DMS153 (cell line): ENCODE measurements at regions not wholly inside any gene's neighbourhood (a gene's known extent, or its start where the extent isn't known, plus 50 kb on each side); places are given as distances from the start of the nearest gene placed in this dataset.
A peak's percentile ranks its signal among the peaks of the same experiment; 100 is the strongest.
"Not testable (repeated sequence)": the region's sequence is repeated elsewhere in the genome, so short reads cannot be mapped to it uniquely, and the experiment has no call there.

Source experiments
- DNase-seq: peaks from one replicate; lab custom pipeline; 2025; lab: John Stamatoyannopoulos, UW

DNA sequence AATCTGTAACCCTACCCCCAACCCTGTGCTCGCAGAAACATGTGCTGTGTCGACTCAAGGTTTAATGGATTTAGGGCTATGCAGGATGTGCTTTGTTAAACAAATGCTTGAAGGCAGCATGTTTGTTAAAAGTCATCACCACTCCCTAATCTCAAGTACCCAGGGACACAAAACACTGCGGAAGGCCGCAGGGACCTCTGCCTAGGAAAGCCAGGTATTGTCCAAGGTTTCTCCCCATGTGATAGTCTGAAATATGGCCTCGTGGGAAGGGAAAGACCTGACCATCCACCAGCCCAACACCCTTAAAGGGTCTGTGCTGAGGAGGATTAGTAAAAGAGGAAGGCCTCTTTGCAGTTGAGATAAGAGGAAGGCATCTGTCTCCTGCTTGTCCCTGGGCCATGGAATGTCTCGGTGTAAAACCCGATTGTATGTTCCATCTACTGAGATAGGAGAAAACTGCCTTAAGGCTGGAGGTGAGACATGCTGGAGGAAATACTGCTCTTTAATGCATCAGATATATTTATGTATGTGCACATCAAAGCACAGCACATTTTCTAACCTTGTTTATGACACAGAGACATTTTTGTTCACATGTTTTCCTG, 94.4 kb downstream of the LSM3 start:
- DNase-seq, result not testable (repeated sequence)

DNA sequence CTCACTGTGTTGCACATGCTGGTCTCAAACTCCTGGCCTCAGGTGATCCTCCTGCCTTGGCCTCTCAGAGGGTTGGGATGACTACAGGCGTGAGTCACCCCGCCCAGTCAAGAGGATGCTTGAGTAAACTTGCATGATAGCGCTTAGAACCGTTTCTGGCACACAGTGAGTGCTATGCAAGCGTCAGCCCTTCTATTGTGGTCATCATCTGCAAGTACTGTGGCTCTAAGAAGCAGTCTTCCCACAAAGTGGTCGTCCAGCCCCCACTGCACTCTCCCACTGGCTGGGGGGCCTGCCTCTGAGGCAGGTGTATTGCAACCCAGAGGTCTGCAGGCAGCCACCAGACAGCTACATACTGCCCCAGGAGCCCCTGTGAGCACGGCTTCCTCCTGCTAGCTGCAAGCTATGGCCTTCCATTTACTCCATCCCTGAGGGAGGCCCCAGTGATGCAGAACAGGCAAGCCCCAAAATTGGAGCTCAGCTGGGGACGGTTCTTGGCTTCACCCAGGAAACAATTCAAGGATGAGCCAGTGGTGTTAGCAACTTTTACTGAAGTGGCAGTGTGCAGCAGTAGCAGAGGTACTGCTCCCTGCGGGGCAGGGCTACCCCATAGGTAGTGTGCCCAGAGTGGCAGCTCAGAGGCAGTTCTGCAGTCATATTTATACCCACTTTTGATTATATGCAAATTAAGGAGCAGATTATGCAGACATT, 95.4 kb downstream of the LSM3 start:
- DNase-seq, result peak; percentile 11

DNA sequence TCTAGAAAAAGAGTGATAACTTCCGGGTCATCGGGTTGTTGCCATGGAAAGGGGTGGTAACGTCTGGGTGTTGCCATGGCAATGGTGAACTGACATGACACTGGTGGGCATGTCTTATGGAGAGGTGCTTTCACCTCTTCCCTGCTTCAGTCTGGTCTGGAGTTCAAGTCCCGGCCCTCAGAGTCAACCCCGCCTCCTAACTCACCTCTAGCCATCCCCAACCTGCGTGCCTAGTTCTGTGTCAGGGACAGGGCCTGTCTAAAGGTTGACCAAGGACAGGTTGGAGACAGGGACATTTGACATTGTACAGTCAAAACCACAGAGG, 96.0 kb downstream of the LSM3 start:
- no peak for DNase-seq

DNA sequence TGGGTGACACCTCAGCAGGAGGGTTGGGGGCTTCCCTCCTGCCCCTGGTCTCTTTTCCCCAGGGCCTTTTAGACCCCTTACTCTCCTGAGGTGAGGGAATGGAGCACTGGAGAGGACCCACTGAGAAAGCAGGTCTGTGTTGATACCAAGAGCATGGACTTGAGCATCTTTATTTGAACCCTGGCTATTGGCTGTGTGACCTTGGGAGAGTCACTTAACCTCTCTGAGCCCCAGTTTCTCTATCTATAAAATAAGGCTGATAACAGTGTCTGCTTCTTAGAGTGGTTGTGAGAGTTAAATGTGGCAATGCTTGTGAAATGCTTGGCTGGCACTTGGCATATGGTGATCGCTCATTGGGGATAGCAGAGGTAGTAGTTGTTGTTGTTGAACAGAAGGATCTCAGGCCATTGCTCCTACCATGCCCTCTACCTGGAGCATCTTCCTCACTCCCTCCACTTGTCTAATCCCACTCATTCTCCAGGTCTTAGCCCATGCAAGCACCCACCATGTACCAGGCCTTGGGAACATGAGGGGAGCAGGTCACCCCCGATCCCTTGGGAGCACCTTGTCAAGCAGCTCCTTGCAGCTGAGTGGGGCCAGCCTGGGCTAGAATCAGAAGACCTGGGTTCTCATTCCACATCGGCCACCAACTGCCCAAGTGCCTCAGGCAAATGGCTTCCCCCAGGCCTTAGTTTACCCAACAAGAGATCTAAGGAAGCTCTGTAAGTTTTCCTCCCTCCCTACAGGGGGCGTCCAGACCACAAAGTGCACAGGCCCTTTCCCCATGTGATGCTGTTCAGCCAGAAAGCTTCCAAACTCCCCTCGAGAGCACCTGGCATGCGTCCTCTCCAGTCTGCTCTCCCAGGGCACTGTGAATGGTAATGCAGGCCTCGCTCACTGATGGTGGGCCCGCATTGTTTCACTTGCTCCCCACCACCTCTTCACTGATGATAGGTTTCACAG, 96.7 kb downstream of the LSM3 start:
- DNase-seq, result no peak

DNA sequence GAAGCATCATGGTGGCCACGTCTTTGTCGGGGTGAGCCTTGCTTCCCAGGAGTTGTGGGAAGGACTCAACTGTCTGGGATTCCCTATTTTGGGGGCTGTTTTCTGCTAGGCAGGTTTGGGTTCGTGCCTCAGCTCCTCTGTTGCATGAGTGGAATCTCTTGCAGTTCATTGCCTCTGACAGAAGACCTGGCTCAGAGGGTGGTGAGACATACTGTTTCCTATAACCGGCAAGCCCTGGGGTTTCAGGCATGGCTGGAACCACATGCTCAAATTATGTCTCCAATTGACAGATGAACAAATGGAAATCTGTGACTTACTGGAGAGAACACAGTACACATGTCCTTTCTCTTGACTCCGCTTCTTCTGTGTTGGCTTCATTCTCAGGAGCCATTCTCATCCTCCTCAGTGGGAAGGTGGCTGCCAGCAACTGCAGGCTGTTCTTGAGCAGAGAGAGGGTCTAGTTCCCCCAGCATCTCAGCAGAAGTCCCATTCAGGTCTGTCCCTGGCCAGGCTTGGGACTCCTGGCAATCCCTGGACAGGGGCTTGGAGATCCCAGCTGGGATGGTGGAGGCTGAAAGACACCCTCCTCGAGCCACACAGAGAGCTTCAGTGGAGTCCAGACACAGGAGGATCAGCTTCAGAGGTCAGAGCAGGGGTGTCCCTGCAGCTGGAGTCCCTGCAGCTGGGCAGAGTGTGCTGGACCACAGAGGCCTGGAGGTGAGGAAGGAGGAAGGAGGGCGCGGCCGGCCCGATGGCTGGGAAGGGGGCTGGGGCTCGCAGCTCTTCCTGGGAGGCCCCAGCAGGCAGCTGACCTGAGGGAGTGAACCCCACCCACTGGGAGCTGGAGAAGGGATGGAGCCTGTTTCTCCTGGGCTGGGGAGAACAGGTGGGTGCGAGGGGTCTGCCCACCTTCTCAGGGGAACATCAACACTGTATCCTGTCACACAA, 97.6 kb downstream of the LSM3 start:
- no peak for DNase-seq

DNA sequence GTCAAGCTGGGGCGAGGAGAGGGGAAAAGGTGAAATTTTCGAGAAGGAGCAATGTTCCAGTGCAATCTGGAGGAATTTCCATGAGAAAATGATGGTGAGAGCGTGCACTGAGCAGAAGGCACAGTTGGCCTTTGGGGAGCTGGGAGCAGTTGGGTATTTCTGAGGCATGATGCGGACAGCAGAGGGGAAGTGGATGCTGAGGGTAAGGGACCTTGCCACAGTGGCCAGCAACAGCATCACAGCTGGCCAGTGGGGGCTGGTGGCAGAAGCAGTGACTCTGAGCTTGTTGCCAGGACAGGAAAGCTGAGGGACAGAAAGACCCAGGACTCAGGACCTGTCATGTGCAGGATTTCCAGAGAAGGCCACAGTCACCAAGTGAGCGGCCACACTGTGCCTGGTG, 98.9 kb downstream of the LSM3 start:
- DNase-seq, result no peak

DNA sequence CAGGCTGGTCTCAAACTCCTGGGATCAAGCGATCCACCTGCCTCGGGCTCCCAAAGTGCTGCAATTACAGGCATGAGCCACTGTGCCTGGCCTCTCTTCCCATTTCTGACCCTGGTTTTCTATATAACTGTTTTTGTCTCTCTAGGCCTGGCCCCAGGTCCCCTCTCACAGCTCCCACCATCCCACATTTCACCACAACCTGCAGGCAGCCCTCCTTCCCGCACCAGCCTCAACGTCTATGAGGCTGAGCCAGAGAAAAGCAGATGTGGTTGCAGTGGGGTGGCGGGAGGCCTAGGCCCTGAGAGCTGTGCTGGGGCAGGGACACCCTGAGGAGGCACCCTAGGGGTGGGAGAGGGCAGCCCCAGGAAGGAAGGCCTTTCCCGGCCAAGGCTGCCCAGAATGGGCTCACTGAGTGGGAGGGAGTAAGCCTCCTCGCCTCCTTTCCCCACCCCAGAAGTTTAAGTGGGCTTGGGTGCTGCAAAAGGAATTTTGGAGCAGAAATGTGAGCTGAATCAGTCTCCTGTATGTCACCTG, 99.7 kb downstream of the LSM3 start:
- no peak for DNase-seq

DNA sequence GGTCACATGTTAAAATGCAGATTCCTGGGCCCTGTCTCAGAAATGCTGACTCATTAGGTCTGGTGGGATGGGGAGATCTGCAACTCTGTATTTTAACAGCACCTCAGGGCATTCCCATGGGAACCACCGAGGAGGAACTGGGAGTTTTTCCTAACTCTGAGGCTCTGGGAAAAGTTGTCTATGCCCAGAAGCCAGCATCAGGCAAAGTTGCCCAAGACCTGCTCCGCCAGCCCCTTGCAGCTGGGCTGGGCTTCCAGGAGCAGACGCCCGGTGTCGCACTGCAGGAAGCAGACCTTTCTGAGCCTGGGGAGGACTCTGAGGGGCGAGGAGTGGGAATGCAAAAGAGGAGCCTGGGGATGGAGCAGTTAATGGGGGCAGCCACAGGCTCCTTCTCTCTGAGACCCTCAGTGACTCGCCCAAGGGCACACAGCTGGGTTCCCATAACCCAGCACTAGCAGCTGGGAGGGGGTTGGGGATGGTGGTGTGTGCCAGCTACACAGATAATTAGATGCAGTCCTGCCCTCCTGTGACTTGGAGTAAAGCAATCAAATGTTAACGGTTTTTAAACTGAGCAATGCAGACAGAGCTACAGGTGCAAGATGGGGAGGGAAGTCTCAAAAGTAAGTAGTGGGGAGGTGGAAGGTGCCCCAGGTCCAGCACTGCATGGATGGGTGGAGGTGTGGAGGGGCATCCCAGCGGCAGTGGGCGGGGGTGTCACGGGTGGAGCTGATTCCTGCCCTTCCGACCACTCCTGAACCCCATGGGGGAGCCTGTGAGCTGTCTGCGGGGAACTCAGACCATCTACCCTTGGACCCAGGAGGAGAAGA, 100.4 kb downstream of the LSM3 start:
- no peak for DNase-seq

DNA sequence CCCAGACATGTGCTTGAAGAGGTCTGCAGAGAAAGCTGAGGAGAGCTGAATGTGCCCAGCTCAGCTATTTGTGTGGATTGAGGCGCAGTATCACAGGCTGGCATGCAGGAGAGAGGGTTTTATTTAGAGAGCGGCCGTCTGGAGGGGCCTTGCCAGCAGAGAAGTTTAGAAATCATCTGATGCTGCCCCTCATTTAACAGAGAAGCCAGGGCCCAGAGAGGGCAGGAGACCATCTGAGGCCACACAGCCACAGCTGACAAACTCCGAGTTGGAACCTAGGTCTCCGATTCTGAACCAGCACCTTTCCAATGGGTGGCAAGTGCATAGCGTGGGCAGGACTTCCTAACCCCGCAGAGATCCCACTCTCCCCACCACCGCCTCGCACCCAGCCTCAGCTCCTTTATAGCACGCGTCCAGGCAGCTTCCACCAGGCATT, 101.0 kb downstream of the LSM3 start:
- DNase-seq, result no peak

DNA sequence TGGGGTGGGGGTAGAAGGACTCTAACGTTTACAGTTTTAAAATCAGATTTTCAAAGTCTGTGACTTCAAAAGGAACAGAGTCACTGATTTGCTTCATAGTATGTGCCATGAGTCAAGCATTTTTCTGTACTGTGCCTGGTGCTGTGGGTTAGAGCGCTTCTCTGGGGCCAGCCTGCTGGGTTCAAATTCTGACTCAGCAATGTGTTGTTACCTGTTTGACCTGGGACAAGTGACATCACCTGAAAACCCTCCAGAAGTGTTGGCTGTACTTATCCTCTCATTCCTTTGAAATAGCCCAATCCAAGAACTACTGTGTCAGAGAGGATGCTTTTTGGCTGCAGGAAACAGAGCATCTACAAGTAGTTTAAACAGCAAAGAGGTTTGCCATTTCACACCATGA, 101.7 kb downstream of the LSM3 start:
- no peak for DNase-seq

DNA sequence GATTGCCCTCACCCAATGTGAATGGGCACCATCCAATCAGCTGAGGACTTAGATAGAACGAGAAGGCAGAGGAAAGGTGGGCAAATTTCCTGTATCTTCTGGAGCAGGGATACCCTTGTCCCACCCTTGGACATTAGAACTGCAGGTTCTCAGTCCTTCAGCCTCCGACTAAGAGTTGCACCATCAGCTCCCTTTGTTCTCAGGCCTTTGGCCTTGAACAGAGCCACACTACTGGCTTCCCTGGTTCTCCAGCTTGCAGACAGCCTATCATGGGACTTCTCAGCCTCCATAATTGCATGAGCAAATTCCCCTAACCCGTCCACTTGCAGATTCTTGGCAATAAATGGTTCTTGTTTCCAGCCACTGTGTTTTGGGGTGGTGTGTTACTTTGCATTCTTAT, 102.4 kb downstream of the LSM3 start:
- DNase-seq, result no peak

DNA sequence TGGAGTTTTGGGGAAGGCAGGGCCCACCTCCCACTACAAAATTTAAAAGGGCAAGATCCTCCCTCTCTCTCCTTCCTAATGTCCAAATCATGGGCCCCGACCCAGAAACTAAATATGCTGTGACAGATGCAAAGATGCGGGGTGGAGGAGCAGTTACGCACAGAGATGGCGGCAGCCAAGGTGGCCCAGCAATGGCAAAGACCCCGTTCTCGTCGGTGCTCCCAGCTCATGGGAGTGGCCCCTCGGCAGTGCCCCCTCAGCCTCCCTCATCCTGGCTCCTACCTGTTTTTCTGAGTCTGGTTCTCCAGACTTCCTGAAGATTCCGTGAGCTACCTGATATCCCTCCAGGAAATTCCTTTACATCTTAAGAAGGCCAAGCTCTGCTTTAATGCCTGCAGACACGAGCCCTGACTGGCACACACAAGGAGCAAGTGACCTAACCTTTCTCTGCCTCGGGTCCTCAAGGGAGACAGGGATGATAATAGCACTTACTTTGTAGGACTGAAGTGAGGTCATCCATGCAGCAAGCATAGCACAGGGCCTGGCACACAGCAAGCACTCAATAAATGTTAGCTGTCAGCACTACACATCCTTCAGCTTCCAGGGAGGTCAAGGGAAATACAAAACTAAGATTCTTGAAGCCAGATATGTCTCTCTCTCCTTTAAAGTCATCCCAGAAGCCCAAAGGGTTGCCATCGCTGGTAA, 103.5 kb downstream of the LSM3 start:
- DNase-seq, result no peak

DNA sequence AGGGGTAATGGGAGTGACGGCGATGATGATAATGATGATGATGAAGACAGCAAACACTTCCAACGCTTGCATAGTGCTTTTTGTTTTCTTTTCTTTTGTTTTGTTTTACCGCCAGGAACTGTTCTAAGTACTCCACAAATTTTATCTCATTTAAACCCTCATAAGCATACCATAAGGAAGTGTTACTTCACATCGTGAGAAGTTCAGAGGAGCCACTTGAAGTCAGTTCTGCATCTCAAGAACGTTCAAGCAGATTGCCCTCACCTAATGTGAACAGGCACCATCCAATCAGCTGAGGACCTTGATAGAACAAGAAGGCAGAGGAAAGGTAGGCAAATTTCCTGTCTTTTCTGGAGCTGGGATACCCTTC, 104.1 kb downstream of the LSM3 start:
- DNase-seq, result no peak

DNA sequence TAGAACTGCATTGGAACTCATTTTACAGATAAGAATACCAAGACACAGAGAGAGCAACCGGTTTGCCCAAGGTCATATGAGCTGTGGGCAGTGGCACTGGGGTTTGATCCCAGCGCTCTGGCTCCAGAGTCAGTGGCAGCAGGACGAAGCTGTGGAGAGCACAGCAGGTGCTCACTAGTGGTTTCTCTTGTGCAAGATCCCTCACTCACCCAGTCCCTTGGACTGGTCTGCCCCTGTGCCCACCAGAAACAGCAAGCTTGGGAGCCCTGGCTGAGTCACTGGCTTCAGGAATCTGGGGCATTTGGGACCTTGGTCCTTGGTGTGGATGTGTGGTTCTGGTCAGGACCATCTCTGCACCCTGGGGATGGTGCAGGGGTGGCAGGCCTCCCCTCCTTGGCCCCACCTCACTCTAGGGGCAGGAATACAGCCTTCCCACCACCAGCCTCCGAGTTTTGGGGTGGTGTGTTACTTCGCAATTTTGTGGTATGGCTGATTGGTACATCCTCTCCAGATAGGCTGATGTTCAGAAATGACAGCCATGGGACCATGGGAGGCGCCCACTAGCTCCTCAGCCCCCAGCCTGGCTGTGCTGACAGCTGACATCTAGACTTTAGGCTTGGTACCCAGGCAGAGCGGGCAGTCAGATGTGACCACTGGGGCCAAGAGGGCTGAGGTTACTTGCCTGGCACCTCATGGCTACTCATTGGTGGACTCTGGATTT, 104.6 kb downstream of the LSM3 start:
- DNase-seq, result no peak

DNA sequence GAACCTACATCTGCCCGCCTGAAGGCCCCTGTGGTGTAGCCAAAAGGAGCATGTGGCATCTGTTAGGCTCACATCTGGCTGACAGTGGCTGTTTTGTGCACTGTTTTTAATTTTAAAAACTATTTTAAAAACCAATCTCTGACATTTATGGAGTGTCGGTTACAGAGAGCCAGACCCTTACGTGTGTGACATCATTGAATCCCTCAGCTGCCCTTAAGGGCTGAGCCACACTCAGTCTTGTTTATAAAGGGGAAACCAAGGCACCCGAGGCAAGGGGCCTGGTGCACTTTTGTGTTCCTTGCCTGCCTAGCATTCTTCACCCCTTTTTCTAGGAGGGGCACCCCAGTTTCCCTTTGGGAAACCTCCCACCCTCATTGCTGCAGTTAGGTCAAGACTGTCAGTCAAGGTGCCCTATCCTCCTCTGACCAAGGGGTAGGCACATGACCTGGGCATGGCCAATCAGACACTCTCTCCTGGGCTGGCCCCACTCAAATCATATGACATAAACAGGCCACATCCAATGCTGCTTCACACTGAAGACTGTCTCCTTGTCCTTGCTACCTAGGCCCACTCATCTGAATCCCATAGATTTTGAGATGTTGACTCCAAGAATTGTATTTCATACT, 105.3 kb downstream of the LSM3 start:
- DNase-seq, result no peak

DNA sequence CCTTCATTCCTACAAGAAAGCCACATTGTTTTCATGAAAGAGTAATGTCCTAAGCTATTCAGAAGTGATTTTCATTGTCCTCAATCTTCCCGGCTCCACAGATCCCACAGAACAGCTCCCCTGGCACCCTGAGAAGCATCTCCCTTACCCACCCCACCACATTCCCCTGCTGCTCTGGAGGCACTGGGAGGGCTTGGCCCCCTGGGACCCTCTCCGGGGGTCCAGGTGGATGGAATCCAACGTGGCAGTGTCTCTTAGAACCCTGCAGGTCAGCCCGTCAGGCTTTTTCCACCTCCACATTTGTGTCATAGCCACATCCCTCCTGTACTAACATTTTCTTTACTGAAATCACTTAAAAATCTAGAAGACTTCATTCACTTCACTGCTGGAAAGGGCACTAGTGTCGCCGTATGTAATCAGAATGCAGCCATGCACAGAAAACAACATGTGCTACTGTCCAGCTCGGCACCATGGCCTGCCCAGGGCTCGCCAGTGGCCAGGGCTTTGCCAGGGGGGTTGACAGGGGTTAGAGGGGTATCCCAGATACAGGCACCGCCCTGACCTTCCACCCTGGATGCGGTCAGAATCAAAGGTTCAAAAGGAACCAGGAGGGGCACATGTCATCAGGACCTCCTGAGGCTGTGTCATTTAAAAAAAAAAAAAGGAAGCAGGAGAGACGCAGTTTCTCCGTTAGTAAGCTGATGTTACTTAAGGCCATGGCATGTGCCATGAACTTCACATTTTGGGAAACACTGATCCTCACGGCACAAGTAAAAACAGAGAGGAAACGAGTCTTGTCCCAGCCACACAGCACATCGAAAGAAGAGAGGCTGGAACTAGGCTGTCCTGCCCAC, 106.3 kb downstream of the LSM3 start:
- DNase-seq, result no peak

DNA sequence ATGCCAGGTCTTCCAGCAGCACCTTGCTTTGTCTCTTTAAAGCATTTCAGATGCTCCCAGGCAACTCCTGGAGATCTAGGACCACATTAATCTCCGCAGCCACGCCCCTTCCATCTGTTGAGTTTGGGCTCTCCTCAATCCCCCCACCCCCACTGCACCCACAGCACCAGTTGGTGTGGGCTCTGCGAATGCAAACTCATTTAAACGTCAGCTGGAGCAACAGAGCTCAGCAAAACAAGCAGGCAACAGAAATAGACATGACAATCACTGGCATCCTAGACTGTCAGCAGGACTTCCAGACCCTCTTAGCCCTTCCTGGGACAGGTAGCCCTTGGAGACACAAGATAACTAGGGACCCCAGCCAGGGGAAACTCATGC, 106.9 kb downstream of the LSM3 start:
- DNase-seq, result no peak

DNA sequence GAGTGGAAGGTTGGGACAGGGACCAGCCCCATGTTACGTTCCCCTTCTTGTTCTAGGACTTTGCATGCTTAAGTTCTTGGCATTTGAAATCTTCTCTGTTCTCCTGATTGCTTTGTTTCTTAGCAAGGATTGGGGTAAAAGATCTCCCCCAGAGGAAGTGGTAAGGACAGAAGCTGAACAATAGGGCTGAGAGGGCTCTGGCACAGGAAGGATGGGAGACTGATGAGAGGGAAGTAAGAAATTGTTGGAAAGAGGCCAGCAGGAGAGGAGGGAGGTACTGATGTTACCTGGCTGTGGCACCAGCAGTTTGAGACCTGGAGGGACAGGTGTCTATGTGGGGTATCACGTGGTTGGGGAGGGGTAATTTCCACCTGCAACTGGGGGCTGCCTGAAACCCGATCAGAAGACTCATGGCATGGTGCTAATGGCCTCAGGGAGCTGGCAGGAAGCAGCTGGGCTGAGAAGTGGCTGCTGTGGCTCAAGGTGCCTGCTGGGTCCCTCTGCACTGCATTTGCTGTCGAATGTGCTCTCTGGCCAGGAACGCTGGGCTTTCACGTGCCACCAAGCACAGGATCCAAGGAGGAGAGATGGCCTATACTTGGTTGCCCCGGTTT, 108.4 kb downstream of the LSM3 start:
- DNase-seq, result peak; percentile 79
